ENCODE measurements at regions not wholly inside any gene's neighbourhood (a gene's known extent, or its start where the extent isn't known, plus 50 kb on each side); places are given as distances from the start of the nearest gene placed in this dataset.
"Not testable (repeated sequence)": the region's sequence is repeated elsewhere in the genome, so short reads cannot be mapped to it uniquely, and the experiment has no call there.

- Mint-ChIP-seq H3K36me3 (ENCODE audit: insufficient read depth) (peaks cover 1% of the 10 kb centered on the region), H3K4me1 (ENCODE audit: low read depth) (no peaks in the 10 kb centered on the region), H3K27me3 (no peaks in the 10 kb centered on the region), H3K27ac (no peak overlapping the region), H3K4me3 (ENCODE audit: low read depth) (no peak overlapping the region), H3K9me3 (ENCODE audit: low read depth) (peaks cover 14% of the 10 kb centered on the region)
- no peak for DNase-seq (ENCODE audit: low spot score, unreplicated experiment)
- TF ChIP-seq CTCF (IDR thresholded peaks at IDR 0.05; ENCODE audit: unreplicated experiment) = no peak
Measured at GRCh38 chr9:85451680-85452079, 290.1 kb downstream of the AGTPBP1 start.

- TF ChIP-seq CTCF (IDR thresholded peaks at IDR 0.05; ENCODE audit: unreplicated experiment) = no peak
- DNase-seq (ENCODE audit: low spot score, unreplicated experiment) = no peak
- peaks cover 17% of the 10 kb centered on the region for H3K9me3 Mint-ChIP-seq (ENCODE audit: low read depth)
- H3K27ac Mint-ChIP-seq = no peak overlapping the region
- no peaks in the 10 kb centered on the region for H3K4me1 Mint-ChIP-seq (ENCODE audit: low read depth)
- no peak overlapping the region for H3K4me3 Mint-ChIP-seq (ENCODE audit: low read depth)
- H3K36me3 Mint-ChIP-seq (ENCODE audit: insufficient read depth) = no peaks in the 10 kb centered on the region
- H3K27me3 Mint-ChIP-seq = peaks cover 11% of the 10 kb centered on the region
Measured at GRCh38 chr9:85445887-85446286, 295.9 kb downstream of the AGTPBP1 start.

- Mint-ChIP-seq H3K4me3 (ENCODE audit: low read depth) (no peak overlapping the region), H3K27me3 (peaks cover 11% of the 10 kb centered on the region), H3K27ac (no peak overlapping the region), H3K4me1 (ENCODE audit: low read depth) (no peaks in the 10 kb centered on the region), H3K36me3 (ENCODE audit: insufficient read depth) (no peaks in the 10 kb centered on the region), H3K9me3 (ENCODE audit: low read depth) (peaks cover 10% of the 10 kb centered on the region)
- DNase-seq (ENCODE audit: low spot score, unreplicated experiment) = no peak
- no peak for TF ChIP-seq CTCF (IDR thresholded peaks at IDR 0.05; ENCODE audit: unreplicated experiment)
Measured at GRCh38 chr9:85444243-85444642, 297.5 kb downstream of the AGTPBP1 start.

GRCh38 chr9:85443190-85443598 lies 298.6 kb downstream of the AGTPBP1 start:
- Mint-ChIP-seq H3K27ac (no peak overlapping the region), H3K4me3 (ENCODE audit: low read depth) (no peak overlapping the region), H3K36me3 (ENCODE audit: insufficient read depth) (no peaks in the 10 kb centered on the region), H3K4me1 (ENCODE audit: low read depth) (no peaks in the 10 kb centered on the region), H3K27me3 (peaks cover 11% of the 10 kb centered on the region), H3K9me3 (ENCODE audit: low read depth) (peaks cover 11% of the 10 kb centered on the region)
- TF ChIP-seq CTCF (IDR thresholded peaks at IDR 0.05; ENCODE audit: unreplicated experiment) = no peak
- DNase-seq (ENCODE audit: low spot score, unreplicated experiment) = no peak

- Mint-ChIP-seq H3K27ac (no peak overlapping the region), H3K27me3 (peaks cover 11% of the 10 kb centered on the region), H3K4me1 (ENCODE audit: low read depth) (no peaks in the 10 kb centered on the region), H3K36me3 (ENCODE audit: insufficient read depth) (no peaks in the 10 kb centered on the region), H3K9me3 (ENCODE audit: low read depth) (peaks cover 24% of the 10 kb centered on the region), H3K4me3 (ENCODE audit: low read depth) (no peak overlapping the region)
- TF ChIP-seq CTCF (IDR thresholded peaks at IDR 0.05; ENCODE audit: unreplicated experiment) = no peak
- no peak for DNase-seq (ENCODE audit: low spot score, unreplicated experiment)
Measured at GRCh38 chr9:85439791-85440190, 302.0 kb downstream of the AGTPBP1 start.

- H3K27me3 Mint-ChIP-seq; DNase-seq (ENCODE audit: low spot score, unreplicated experiment); H3K27ac Mint-ChIP-seq; H3K36me3 Mint-ChIP-seq (ENCODE audit: insufficient read depth); H3K4me1 Mint-ChIP-seq (ENCODE audit: low read depth); H3K4me3 Mint-ChIP-seq (ENCODE audit: low read depth): not testable (repeated sequence)
- H3K9me3 Mint-ChIP-seq (ENCODE audit: low read depth) = peaks cover 27% of the 10 kb centered on the region
Measured at GRCh38 chr9:85433956-85434355, 307.8 kb downstream of the AGTPBP1 start.

- not testable (repeated sequence) for H3K36me3 Mint-ChIP-seq (ENCODE audit: insufficient read depth); H3K4me1 Mint-ChIP-seq (ENCODE audit: low read depth); H3K27ac Mint-ChIP-seq; H3K27me3 Mint-ChIP-seq; DNase-seq (ENCODE audit: low spot score, unreplicated experiment); H3K4me3 Mint-ChIP-seq (ENCODE audit: low read depth)
- H3K9me3 Mint-ChIP-seq (ENCODE audit: low read depth) = peaks cover 24% of the 10 kb centered on the region
Measured at GRCh38 chr9:85433551-85433950, 308.2 kb downstream of the AGTPBP1 start.
